Cardiac septum (tissue), 1 donor: ENCODE measurements at regions not wholly inside any gene's neighbourhood (a gene's known extent, or its start where the extent isn't known, plus 50 kb on each side); places are given as distances from the start of the nearest gene placed in this dataset.
"Not testable (repeated sequence)": the region's sequence is repeated elsewhere in the genome, so short reads cannot be mapped to it uniquely, and the experiment has no call there.

Experiments
- DNase-seq: peaks from one replicate; pipeline ENCODE4 v3.0.0-alpha.2; 2020; ENCODE audit warnings: low spot score
- intact Hi-C: fragments of 100-400 bp; cut with DNase I; formaldehyde crosslinking; loops from one replicate; pipeline ENCODE4 v1.14.0; 2022
- donor health status: DM: no; HTN: no; CAD: no.

- intact Hi-C loops: no loop called here
- no peak for DNase-seq
These were observed 538.0 kb upstream of the SLC35B3 start for GRCh38 chr6:8973395-8973794.

- DNase-seq: no peak
- intact Hi-C loops: no loop called here
These were observed 534.4 kb upstream of the SLC35B3 start for GRCh38 chr6:8969747-8970146.

- DNase-seq: no peak
- intact Hi-C loops: no loop called here
These were observed 523.7 kb upstream of the SLC35B3 start for GRCh38 chr6:8958894-8959511.

GRCh38 chr6:8953310-8953709, 518.0 kb upstream of the SLC35B3 start:
- intact Hi-C loops: no loop called here
- no peak for DNase-seq

GRCh38 chr6:8948733-8949132, 513.4 kb upstream of the SLC35B3 start:
- intact Hi-C loops: no loop called here
- no peak for DNase-seq

- DNase-seq: no peak
- intact Hi-C loops: no loop called here
These were observed 512.6 kb upstream of the SLC35B3 start for GRCh38 chr6:8947900-8948299.

GRCh38 chr6:8944548-8944947, 509.2 kb upstream of the SLC35B3 start:
- no peak for DNase-seq
- intact Hi-C loops: no loop called here

GRCh38 chr6:8943073-8943472, 507.7 kb upstream of the SLC35B3 start:
- intact Hi-C loops: no loop called here
- no peak for DNase-seq

- intact Hi-C loops: no loop called here
- no peak for DNase-seq
These were observed 506.2 kb upstream of the SLC35B3 start for GRCh38 chr6:8941577-8941976.

GRCh38 chr6:8940356-8940755, 505.0 kb upstream of the SLC35B3 start:
- intact Hi-C loops: no loop called here
- DNase-seq: no peak

GRCh38 chr6:8939615-8940014, 504.3 kb upstream of the SLC35B3 start:
- no peak for DNase-seq
- intact Hi-C loops: no loop called here

- intact Hi-C loops: no loop called here
- no peak for DNase-seq
These were observed 499.0 kb upstream of the SLC35B3 start for GRCh38 chr6:8934318-8934717.

- no peak for DNase-seq
- intact Hi-C loops: no loop called here
These were observed 494.7 kb upstream of the SLC35B3 start for GRCh38 chr6:8930009-8930408.

- intact Hi-C loops, DNase-seq: not testable (repeated sequence)
These were observed 484.9 kb upstream of the SLC35B3 start for GRCh38 chr6:8920244-8920643.

GRCh38 chr6:8918196-8918595, 482.9 kb upstream of the SLC35B3 start:
- intact Hi-C loops: no loop called here
- no peak for DNase-seq

GRCh38 chr6:8914700-8915099, 479.4 kb upstream of the SLC35B3 start:
- DNase-seq: no peak

GRCh38 chr6:8908638-8909037, 473.3 kb upstream of the SLC35B3 start:
- no peak for DNase-seq
- intact Hi-C loops: no loop called here

More at GRCh38 chr6:8914700-8915099, 479.4 kb upstream of the SLC35B3 start:
- intact Hi-C loops: no loop called here

GRCh38 chr6:8906699-8907098, 471.4 kb upstream of the SLC35B3 start:
- no peak for DNase-seq
- intact Hi-C loops: no loop called here

GRCh38 chr6:8905757-8906156, 470.4 kb upstream of the SLC35B3 start:
- DNase-seq: no peak
- intact Hi-C loops: no loop called here

GRCh38 chr6:8904754-8905153, 469.4 kb upstream of the SLC35B3 start:
- no peak for DNase-seq
- intact Hi-C loops: no loop called here

- DNase-seq: no peak
- intact Hi-C loops: no loop called here
These were observed 464.7 kb upstream of the SLC35B3 start for GRCh38 chr6:8900056-8900455.

- intact Hi-C loops: no loop called here
- no peak for DNase-seq
These were observed 454.2 kb upstream of the SLC35B3 start for GRCh38 chr6:8889514-8889913.
